Liver (tissue), 3 donors: ENCODE measurements at regions not wholly inside any gene's neighbourhood (a gene's known extent, or its start where the extent isn't known, plus 50 kb on each side); places are given as distances from the start of the nearest gene placed in this dataset.

ENCODE experiments used
- GABPA ChIP-seq, 2 donors: IDR thresholded peaks in 1 of 2; conservative IDR thresholded peaks in 1 of 2; 2 replicates each; pipeline ENCODE4 v1.6.1; 2016; ENCODE audit warnings: antibody characterized with exemption in 2 of 2, mild to moderate bottlenecking in 1 of 2, moderate library complexity in 1 of 2
- HNF4A ChIP-seq, 2 donors: conservative IDR thresholded peaks; 2 replicates each; pipeline ENCODE4 v1.6.1; 2016; ENCODE audit warnings: antibody characterized with exemption in 2 of 2, mild to moderate bottlenecking in 2 of 2
- SP1 ChIP-seq: IDR thresholded peaks from 2 replicates; pipeline ENCODE4 v1.6.1; 2018; ENCODE audit warnings: antibody characterized with exemption, mild to moderate bottlenecking
- YY1 ChIP-seq: IDR thresholded peaks from 2 replicates; pipeline ENCODE4 v1.6.1; 2016; ENCODE audit warnings: antibody characterized with exemption, mild to moderate bottlenecking
- TF ChIP-seq, protein P1 (sequence below): IDR thresholded peaks from 2 replicates; pipeline ENCODE4 v1.6.1; 2016; ENCODE audit warnings: antibody characterized with exemption
- TF ChIP-seq, protein P2 (sequence below): fragments of 150-350 bp; IDR thresholded peaks from 2 replicates; pipeline ENCODE4 v1.5.1; 2017; ENCODE audit warnings: improper control_type of control experiment, low read depth, low read length; ENCODE audit not compliant: missing input control
- TF ChIP-seq, protein P3 (sequence below): IDR thresholded peaks from 2 replicates; pipeline ENCODE4 v1.6.1; 2016; ENCODE audit warnings: antibody characterized with exemption
- TF ChIP-seq, protein P4 (sequence below): IDR thresholded peaks from 2 replicates; pipeline ENCODE4 v1.6.1; 2016; ENCODE audit warnings: antibody characterized with exemption, mild to moderate bottlenecking
- TF ChIP-seq, protein P5 (sequence below): IDR thresholded peaks from 2 replicates; pipeline ENCODE4 v1.6.1; 2016; ENCODE audit warnings: antibody characterized with exemption
- donor health status: healthy.
- donor health status: healthy.

DNA sequence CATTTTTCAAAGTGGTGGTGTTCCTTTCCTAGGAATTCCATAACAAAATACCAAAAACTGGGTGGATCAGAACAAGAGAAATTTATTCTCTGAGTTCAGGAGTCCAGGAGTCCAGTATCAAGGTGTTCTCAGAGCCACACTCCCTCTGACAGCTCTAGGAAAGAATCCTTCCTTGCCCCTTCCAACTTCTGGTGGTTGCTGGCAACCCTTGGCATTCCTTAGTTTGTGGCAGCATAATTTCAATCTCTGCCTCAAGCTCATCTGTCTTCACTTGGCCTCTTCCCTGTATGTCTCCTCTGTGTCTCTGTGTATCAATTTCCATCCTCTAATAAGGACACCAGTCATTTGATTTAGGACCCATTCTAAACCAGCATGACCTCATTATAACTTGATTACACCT lies 243.7 kb downstream of the MPDZ start:
- TF ChIP-seq, protein P1, sequence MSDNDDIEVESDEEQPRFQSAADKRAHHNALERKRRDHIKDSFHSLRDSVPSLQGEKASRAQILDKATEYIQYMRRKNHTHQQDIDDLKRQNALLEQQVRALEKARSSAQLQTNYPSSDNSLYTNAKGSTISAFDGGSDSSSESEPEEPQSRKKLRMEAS, result no peak
- TF ChIP-seq SP1, result no peak
- TF ChIP-seq, protein P2, sequence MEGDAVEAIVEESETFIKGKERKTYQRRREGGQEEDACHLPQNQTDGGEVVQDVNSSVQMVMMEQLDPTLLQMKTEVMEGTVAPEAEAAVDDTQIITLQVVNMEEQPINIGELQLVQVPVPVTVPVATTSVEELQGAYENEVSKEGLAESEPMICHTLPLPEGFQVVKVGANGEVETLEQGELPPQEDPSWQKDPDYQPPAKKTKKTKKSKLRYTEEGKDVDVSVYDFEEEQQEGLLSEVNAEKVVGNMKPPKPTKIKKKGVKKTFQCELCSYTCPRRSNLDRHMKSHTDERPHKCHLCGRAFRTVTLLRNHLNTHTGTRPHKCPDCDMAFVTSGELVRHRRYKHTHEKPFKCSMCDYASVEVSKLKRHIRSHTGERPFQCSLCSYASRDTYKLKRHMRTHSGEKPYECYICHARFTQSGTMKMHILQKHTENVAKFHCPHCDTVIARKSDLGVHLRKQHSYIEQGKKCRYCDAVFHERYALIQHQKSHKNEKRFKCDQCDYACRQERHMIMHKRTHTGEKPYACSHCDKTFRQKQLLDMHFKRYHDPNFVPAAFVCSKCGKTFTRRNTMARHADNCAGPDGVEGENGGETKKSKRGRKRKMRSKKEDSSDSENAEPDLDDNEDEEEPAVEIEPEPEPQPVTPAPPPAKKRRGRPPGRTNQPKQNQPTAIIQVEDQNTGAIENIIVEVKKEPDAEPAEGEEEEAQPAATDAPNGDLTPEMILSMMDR, result no peak
- TF ChIP-seq, protein P3, sequence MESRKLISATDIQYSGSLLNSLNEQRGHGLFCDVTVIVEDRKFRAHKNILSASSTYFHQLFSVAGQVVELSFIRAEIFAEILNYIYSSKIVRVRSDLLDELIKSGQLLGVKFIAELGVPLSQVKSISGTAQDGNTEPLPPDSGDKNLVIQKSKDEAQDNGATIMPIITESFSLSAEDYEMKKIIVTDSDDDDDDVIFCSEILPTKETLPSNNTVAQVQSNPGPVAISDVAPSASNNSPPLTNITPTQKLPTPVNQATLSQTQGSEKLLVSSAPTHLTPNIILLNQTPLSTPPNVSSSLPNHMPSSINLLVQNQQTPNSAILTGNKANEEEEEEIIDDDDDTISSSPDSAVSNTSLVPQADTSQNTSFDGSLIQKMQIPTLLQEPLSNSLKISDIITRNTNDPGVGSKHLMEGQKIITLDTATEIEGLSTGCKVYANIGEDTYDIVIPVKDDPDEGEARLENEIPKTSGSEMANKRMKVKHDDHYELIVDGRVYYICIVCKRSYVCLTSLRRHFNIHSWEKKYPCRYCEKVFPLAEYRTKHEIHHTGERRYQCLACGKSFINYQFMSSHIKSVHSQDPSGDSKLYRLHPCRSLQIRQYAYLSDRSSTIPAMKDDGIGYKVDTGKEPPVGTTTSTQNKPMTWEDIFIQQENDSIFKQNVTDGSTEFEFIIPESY, result no peak
- no peak for TF ChIP-seq YY1
- TF ChIP-seq GABPA (IDR thresholded peaks at IDR 0.05 in 1 of 2, conservative IDR thresholded peaks at IDR 0.05 in 1 of 2), result no peak
- TF ChIP-seq HNF4A (conservative IDR thresholded peaks at IDR 0.05), result no peak
- TF ChIP-seq, protein P4, sequence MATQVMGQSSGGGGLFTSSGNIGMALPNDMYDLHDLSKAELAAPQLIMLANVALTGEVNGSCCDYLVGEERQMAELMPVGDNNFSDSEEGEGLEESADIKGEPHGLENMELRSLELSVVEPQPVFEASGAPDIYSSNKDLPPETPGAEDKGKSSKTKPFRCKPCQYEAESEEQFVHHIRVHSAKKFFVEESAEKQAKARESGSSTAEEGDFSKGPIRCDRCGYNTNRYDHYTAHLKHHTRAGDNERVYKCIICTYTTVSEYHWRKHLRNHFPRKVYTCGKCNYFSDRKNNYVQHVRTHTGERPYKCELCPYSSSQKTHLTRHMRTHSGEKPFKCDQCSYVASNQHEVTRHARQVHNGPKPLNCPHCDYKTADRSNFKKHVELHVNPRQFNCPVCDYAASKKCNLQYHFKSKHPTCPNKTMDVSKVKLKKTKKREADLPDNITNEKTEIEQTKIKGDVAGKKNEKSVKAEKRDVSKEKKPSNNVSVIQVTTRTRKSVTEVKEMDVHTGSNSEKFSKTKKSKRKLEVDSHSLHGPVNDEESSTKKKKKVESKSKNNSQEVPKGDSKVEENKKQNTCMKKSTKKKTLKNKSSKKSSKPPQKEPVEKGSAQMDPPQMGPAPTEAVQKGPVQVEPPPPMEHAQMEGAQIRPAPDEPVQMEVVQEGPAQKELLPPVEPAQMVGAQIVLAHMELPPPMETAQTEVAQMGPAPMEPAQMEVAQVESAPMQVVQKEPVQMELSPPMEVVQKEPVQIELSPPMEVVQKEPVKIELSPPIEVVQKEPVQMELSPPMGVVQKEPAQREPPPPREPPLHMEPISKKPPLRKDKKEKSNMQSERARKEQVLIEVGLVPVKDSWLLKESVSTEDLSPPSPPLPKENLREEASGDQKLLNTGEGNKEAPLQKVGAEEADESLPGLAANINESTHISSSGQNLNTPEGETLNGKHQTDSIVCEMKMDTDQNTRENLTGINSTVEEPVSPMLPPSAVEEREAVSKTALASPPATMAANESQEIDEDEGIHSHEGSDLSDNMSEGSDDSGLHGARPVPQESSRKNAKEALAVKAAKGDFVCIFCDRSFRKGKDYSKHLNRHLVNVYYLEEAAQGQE, result no peak
- TF ChIP-seq, protein P5, sequence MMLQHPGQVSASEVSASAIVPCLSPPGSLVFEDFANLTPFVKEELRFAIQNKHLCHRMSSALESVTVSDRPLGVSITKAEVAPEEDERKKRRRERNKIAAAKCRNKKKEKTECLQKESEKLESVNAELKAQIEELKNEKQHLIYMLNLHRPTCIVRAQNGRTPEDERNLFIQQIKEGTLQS, result no peak
